ENCODE measurements at regions not wholly inside any gene's neighbourhood (a gene's known extent, or its start where the extent isn't known, plus 50 kb on each side); places are given as distances from the start of the nearest gene placed in this dataset.
"Not testable (repeated sequence)": the region's sequence is repeated elsewhere in the genome, so short reads cannot be mapped to it uniquely, and the experiment has no call there.

- TF ChIP-seq ETS1 (IDR thresholded peaks at IDR 0.05); CTCF (conservative IDR thresholded peaks at IDR 0.05; ENCODE audit: low read depth in 2 of 2); JUNB (IDR thresholded peaks at IDR 0.05; ENCODE audit: unreplicated experiment); EZH2 (IDR thresholded peaks at IDR 0.05; ENCODE audit: low read depth, unreplicated experiment): not testable (repeated sequence)
Observed at GRCh38 chr13:58385336-58385735, 753.8 kb downstream of the PCDH17 start.

All from GM23338 (cell line).